Nephron (organoid): ENCODE measurements at regions not wholly inside any gene's neighbourhood (a gene's known extent, or its start where the extent isn't known, plus 50 kb on each side); places are given as distances from the start of the nearest gene placed in this dataset.
"Not testable (repeated sequence)": the region's sequence is repeated elsewhere in the genome, so short reads cannot be mapped to it uniquely, and the experiment has no call there.

Experiments used
- H3K27ac Mint-ChIP-seq, 3 experiments: 2 replicates each; pipeline ENCODE4 v1.8.0; 2020; ENCODE audit warnings: mixed read lengths in 3 of 3, mild to moderate bottlenecking in 2 of 3, moderate library complexity in 1 of 3
- H3K27me3 Mint-ChIP-seq: 2 replicates; pipeline ENCODE4 v1.8.0; 2021; ENCODE audit warnings: low read depth, mild to moderate bottlenecking, moderate library complexity, mixed read lengths
- H3K36me3 Mint-ChIP-seq: 2 replicates; pipeline ENCODE4 v1.8.0; 2020; ENCODE audit warnings: low read depth, mixed read lengths
- H3K4me1 Mint-ChIP-seq: 2 replicates; pipeline ENCODE4 v1.8.0; 2020; ENCODE audit warnings: mixed read lengths
- H3K4me3 Mint-ChIP-seq, 3 experiments: 2 replicates each; pipeline ENCODE4 v1.8.0; 2020; ENCODE audit warnings: mild to moderate bottlenecking in 3 of 3, mixed read lengths in 3 of 3, moderate library complexity in 2 of 3
- H3K9me3 Mint-ChIP-seq: 2 replicates; pipeline ENCODE4 v1.8.0; 2020; ENCODE audit warnings: mixed read lengths
- TF ChIP-seq, protein P1 (sequence below), 3 experiments: fragments of 200-600 bp; sonication (generic); IDR thresholded peaks; one replicate each; pipeline ENCODE4 v1.5.0; 2021; ENCODE audit warnings: antibody characterized with exemption in 3 of 3; ENCODE audit not compliant: unreplicated experiment in 3 of 3

DNA sequence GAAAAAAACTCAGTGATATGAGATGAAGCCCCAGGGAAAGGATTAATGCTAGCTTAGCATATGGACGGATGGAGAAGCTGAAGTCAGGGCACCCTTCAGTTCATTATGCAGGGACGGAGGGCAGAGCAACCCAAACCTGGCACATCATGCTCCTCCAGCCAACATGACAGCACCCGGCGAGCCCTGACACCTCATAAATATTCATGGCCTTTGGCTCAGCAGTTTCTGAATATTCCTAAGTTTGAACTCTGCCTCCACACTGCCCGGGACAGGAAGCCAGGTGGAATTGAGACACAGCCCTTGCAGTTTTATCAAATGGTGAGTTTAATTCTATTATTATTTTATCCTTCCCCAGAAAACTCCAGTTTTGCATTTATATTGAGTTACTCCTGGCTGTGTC, 87.3 kb upstream of the SH3BP4 start:
- H3K36me3 Mint-ChIP-seq = peaks cover 6% of the 10 kb centered on the region
- peaks cover 19% of the 10 kb centered on the region for H3K9me3 Mint-ChIP-seq
- H3K27ac Mint-ChIP-seq = no peak overlapping the region
- H3K27me3 Mint-ChIP-seq = peaks cover 18% of the 10 kb centered on the region
- H3K4me1 Mint-ChIP-seq = peaks cover 20% of the 10 kb centered on the region
- H3K4me3 Mint-ChIP-seq = no peak overlapping the region
- TF ChIP-seq, protein P1, sequence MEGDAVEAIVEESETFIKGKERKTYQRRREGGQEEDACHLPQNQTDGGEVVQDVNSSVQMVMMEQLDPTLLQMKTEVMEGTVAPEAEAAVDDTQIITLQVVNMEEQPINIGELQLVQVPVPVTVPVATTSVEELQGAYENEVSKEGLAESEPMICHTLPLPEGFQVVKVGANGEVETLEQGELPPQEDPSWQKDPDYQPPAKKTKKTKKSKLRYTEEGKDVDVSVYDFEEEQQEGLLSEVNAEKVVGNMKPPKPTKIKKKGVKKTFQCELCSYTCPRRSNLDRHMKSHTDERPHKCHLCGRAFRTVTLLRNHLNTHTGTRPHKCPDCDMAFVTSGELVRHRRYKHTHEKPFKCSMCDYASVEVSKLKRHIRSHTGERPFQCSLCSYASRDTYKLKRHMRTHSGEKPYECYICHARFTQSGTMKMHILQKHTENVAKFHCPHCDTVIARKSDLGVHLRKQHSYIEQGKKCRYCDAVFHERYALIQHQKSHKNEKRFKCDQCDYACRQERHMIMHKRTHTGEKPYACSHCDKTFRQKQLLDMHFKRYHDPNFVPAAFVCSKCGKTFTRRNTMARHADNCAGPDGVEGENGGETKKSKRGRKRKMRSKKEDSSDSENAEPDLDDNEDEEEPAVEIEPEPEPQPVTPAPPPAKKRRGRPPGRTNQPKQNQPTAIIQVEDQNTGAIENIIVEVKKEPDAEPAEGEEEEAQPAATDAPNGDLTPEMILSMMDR (IDR thresholded peaks at IDR 0.05; ENCODE audit: unreplicated experiment in 3 of 3) = no peak

DNA sequence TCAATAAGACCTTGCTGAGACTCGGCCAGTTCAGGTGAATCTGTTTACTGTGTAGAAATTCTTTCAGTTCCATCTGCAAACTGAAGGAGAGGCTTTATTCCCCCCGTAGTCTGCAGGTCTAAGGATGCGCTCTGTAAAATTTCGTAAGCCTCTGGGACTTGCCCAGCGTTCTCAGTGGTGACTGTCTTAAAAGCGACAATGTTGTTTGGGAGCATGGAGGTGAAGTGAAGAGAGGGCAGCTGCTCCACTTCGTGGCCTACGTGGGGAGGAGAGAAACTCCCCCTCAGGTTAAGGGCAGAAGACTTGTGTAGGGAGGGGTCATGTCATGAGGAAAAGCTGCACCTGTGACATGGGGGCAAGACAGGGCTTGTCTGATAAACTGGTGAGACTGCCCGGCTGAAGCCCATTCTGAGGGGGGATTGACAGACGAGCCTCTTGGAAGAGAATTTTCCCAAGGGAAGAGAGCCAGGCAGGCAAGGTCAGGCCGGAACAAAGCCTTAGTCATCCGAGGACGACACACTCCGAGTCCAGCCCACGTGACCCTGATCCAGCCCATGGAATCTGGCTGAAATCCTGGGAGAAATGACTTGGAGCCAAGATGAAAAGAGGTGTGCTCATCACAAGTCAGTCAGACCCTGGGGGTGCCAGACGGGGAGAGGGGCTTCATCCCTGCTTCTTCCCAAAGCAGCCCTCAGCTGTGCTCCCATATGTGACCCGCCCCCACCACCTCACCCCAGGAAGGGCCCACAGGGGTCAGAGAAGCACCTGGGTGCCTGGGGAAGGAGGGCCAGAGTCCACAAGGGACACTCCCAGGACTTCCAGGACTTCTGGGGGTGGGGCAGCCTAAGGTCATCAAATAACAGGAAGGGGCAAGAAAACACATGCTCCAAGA, 88.5 kb upstream of the SH3BP4 start:
- Mint-ChIP-seq H3K4me1 (peaks cover 20% of the 10 kb centered on the region), H3K27ac (peak overlapping the region in 1 of 3 experiments; percentile 28), H3K9me3 (peaks cover 13% of the 10 kb centered on the region), H3K4me3 (no peak overlapping the region), H3K36me3 (peaks cover 4% of the 10 kb centered on the region), H3K27me3 (peaks cover 16% of the 10 kb centered on the region)
- TF ChIP-seq, protein P1 (IDR thresholded peaks at IDR 0.05; ENCODE audit: unreplicated experiment in 3 of 3) = no peak

DNA sequence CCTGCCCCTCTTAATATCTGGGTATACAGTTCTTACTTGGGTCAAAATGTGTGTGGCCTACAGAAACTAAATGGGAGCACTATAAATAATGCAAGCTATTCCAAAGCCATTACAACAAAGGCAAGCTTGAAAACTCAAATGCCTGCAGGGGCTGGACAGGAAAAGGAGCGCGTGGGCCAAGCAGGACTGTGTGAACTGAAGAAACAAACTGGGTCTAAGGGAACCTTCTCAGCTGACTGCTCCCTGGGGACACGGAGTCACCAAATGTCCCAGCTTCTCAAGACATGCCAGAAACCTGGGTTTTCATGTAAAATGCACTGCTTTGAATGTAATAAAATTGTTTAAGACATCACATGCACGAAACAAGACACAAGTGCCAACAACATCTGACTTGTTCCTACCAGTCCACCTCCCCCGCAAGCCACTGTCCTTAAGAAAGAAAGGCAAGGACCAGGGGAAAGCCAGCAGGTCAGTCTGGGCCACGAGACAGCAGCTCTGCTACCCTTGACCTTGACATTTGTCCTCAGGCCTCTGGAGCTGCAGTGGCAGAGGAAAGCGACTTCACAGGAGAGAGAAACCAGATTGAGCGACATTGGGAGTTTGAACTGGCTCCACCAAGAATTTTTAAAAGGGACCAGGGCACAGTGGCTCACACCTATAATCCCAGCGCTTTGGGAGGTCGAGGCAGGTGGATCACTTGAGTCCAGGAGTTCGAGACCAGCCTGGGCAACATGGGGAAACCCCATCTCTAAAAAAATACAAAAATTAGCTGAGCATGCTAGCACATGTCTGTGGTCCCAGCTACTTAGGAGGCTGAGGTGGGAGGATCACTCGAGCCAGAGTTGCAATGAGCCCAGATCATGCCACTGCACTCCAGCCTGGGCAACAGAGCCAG, 89.7 kb upstream of the SH3BP4 start:
- H3K36me3 Mint-ChIP-seq = no peaks in the 10 kb centered on the region
- TF ChIP-seq, protein P1 (IDR thresholded peaks at IDR 0.05; ENCODE audit: unreplicated experiment in 3 of 3) = no peak
- peak overlapping the region; percentile 8 to 93 (median 43) for H3K27ac Mint-ChIP-seq
- H3K27me3 Mint-ChIP-seq = peaks cover 15% of the 10 kb centered on the region
- H3K4me1 Mint-ChIP-seq = peaks cover 20% of the 10 kb centered on the region
- peaks cover 7% of the 10 kb centered on the region for H3K9me3 Mint-ChIP-seq
- H3K4me3 Mint-ChIP-seq = no peak overlapping the region

DNA sequence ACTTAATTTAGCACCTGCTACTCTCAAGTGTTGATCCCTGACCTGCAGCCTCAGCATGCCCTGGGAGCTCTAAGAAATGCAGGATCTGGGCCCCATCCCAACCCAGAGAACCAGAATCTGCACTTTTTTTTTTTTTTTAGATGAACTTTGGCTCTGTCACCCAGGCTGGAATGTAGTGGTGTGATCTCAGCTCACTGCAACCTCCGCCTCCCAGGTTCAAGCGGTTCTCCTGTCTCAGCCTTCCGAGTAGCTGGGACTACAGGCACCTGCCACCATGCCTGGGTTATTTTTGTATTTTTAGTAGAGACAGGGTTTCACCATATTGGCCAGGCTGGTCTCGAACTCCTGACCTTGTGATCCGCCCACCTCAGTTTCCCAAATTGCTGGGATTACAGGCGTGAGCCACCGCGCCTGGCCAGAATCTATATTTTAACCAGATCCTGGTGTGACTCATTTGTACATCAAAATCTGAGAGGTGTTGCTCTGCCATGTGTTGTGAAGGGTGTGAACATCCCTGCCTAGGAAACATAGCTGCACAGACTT, 92.4 kb upstream of the SH3BP4 start:
- not testable (repeated sequence) for H3K27ac Mint-ChIP-seq, H3K4me3 Mint-ChIP-seq, H3K9me3 Mint-ChIP-seq, H3K36me3 Mint-ChIP-seq
- Mint-ChIP-seq H3K27me3 (peaks cover 15% of the 10 kb centered on the region), H3K4me1 (peaks cover 20% of the 10 kb centered on the region)

DNA sequence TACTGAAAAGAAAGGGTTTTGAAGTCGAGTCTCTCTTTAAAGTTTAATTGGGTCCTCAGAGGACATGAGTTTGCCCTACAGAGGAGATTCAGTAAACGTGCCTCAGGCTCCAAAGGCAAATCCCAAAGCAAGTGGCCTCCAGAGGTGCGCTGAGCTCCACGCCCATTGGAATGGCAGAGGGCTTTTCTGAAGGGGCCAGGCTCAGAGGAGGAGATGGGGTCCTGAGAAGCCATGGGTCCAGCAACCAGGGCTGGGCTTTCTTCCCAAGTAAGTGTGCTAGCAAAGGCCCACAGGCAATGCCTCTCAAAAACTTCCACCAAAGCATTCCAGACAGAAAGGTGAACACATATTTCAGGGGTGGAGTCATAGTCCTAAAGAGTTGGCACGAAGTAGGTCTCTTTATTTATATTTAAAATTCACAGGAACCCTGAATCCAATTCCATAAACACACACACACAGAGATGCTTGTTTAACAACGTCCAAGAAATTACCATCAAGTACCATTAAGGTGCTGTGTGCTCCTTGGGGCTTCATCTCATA, 93.0 kb upstream of the SH3BP4 start:
- peaks cover 13% of the 10 kb centered on the region for H3K27me3 Mint-ChIP-seq
- H3K4me3 Mint-ChIP-seq = no peak overlapping the region
- H3K27ac Mint-ChIP-seq = no peak overlapping the region
- H3K4me1 Mint-ChIP-seq = peaks cover 20% of the 10 kb centered on the region
- H3K36me3 Mint-ChIP-seq = no peaks in the 10 kb centered on the region
- TF ChIP-seq, protein P1 (IDR thresholded peaks at IDR 0.05; ENCODE audit: unreplicated experiment in 3 of 3) = no peak
- H3K9me3 Mint-ChIP-seq = no peaks in the 10 kb centered on the region

DNA sequence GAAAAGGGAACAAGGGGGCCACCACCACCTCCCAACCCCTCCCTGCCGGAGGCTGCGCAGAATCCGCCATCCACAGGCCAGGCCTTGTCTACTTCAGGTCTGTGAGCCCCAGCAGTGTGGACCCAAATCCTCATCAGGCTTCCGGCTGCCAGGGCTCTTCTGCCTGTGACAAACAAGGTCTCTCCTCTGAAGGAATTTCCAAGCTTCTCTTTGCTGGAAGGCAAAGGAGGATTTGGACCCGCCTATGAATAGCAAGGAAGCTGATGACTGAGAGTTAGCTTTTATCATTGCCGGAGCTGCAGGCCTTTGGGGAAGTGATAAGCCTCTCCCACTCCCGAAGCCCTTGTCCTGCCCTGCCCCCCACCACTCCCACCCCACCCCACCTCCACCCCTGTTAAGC, 93.7 kb upstream of the SH3BP4 start:
- Mint-ChIP-seq H3K9me3 (no peaks in the 10 kb centered on the region), H3K4me1 (peaks cover 19% of the 10 kb centered on the region), H3K27me3 (peaks cover 10% of the 10 kb centered on the region), H3K27ac (no peak overlapping the region), H3K4me3 (no peak overlapping the region), H3K36me3 (no peaks in the 10 kb centered on the region)
- TF ChIP-seq, protein P1 (IDR thresholded peaks at IDR 0.05; ENCODE audit: unreplicated experiment in 3 of 3) = no peak
